ENCODE measurements at regions not wholly inside any gene's neighbourhood (a gene's known extent, or its start where the extent isn't known, plus 50 kb on each side); places are given as distances from the start of the nearest gene placed in this dataset.

- TF ChIP-seq CTCF (IDR thresholded peaks at IDR 0.05; ENCODE audit: insufficient read depth, low read length, poor library complexity, severe bottlenecking) (no peak), EZH2phosphoT487 (conservative IDR thresholded peaks at IDR 0.05; ENCODE audit: low read length) (no peak)
Observed at GRCh38 chr2:188850786-188851185, 123.4 kb upstream of the COL3A1 start.

All from SU-DHL-6 (cell line).